Stimulated activated CD4-positive, alpha-beta T cell treated with anti-CD3 and anti-CD28 coated beads, Interleukin-2, amount 100 ng/mL, for 48 hours (primary cell): ENCODE measurements at regions not wholly inside any gene's neighbourhood (a gene's known extent, or its start where the extent isn't known, plus 50 kb on each side); places are given as distances from the start of the nearest gene placed in this dataset.

Experiments
- DNase-seq, 2 donors: peaks; one replicate each; pipeline ENCODE4 v3.0.0-alpha.2; 2020

DNA sequence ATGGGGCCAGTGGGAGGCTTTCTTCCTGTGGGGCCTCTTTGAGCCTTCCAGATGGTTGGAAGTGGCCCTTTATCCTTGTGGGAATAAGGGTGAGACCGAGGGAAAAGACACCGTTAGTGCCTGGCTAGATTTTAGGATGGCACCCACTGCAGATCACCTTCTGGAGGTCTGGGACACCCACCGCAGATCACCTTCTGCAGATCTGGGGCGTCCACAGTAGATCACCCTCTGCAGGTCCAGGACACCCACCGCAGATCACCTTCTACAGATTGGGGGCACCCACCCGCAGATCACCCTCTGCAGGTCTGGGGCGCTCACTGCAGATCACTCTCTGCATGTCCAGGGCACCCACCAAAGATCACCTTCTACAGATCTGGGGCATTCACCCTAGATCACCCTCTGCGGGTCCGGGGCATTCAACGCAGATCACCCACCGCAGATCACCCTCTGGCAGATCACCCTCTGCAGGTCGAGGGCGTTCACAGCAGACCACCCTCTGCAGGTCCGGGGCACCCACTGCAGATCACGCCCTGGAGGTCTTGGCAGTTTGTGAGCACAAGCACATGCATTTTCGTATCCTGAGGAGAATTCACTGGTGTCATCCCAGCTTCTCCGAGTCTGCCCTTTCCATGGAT is 153.4 kb upstream of the TSHZ3 start:
- DNase-seq, result no peak

DNA sequence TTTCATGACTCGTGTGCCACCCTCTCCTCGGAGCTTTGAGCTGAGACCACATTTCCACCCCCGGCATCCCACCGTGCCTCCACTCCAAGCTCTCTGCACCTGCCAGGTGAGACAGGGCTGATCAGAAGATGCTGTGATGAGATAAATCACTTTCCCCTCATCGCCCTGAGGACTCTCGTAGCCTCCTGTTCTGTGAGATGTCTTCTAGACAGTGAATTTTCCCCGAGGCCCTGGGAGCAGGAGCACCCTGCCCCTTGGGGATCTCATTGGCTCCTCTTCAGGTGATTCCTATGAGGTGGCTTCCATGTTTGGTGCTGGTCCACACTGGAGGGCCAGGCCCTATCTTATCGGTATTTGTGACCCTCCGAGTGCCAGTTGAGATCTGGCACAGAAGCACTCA is 154.0 kb upstream of the TSHZ3 start:
- no peak for DNase-seq

GRCh38 chr19:31504221-31504620 is 155.0 kb upstream of the TSHZ3 start:
- DNase-seq, result no peak

DNA sequence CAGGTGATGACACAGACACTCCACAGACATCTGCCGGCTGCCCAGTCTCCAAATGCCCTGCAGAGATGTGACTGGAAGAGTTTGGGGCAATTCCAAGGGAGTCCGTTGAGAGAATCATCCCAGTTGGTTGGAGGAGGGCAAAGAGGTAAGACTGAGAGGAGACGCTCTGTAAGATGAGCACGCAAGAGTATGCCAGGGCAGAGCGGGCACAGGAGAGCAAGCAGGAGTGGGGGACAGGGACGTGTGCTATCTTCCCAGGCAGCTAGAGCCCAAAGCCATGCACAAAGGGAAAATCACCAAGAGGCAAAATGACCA is 156.3 kb upstream of the TSHZ3 start:
- DNase-seq, result no peak

DNA sequence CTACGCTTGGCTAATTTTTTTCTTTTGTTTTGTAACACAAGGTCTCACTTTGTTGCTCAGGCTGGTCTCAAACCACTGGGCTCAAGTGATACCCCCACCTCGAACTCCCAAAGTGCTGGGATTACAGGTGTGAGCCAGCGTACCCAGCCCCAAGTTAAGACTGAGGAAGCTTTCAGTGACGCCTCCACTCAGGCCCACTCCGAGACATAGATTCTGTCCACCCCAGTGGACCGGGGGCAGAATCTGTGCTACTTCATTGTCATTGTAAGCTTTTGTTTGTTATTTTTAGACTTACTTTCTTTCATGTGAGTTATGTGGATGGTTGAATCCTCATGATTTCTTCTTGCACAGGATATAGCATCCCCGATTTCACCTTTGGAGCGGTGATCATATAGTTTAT is 156.9 kb upstream of the TSHZ3 start:
- DNase-seq, result no peak

GRCh38 chr19:31510635-31511034 is 161.4 kb upstream of the TSHZ3 start:
- DNase-seq, result no peak

DNA sequence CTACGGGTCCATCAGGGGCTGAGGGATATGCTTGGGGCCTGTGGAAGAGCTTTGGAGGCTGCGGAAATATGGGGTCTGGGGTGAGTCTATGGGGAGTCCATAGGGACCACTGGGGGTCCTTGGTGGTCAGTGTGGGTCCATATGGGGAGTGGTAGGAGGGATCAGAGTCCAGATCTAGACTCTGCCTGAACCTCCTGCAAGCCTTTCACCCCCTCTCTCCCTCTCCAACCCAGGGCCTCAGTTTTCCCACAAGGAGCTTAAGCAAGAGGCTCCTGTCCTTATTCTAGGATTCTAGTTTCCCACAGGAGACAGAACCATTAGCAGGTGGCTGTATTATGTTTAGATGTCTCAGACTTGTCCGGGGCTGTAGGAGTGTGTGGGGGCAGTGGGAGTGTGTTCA is 161.9 kb upstream of the TSHZ3 start:
- DNase-seq, result no peak

DNA sequence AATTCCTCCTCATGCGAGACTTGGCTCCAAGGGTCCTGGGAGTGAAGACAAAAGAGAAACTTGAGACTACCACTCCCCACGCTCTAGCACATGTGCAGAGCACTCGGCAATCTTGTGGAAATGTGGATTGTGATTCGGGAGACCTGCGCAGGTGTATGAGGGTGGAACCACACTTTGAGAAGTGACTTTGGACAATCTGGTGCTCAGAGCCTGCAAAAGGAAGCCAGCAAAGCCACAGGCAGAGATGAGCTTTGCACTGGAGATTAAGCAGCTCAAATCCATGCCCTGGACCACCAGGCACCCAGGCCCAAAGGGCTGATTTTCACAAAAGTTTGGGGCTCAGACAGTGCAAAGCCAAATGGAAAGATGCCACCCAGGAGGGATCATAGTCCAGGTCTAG is 162.5 kb upstream of the TSHZ3 start:
- DNase-seq, result no peak

DNA sequence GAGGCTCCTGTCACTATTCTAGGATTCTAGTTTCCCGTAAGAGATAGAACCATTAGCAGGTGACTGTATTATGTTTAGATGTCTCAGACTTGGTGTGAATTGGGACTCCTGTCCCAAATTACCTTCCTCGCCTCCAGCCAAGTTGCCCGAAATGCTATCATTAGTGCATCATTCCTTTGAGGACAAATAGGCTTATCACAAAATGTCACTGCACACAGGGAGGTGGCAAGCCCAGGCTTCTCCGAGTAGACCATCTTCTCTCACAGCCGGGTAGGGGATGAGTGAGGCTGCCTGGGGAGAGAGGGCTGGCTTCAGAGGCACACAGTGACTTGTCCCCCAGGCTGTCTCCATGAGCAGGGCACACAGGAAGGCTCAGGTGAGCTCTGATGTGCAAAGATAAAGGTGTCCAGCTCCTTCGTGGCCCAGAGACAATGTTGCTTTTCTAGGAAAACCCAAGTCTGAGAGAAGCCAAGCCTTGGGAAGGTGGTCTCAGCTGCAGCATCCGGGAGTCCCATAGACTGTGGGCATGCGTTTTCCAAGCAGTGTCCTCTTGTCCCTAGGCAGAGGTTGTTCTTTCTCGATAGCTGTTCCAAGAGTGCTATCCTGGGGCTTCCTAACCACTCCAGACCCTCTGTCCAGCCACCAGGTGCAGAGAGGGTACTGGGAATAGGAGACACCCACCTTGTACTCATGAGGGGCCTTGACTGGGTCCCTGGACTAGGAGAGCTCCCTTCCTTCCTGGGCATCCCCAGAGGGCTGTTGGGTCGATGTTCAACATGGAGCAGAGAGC is 163.1 kb upstream of the TSHZ3 start:
- no peak for DNase-seq

DNA sequence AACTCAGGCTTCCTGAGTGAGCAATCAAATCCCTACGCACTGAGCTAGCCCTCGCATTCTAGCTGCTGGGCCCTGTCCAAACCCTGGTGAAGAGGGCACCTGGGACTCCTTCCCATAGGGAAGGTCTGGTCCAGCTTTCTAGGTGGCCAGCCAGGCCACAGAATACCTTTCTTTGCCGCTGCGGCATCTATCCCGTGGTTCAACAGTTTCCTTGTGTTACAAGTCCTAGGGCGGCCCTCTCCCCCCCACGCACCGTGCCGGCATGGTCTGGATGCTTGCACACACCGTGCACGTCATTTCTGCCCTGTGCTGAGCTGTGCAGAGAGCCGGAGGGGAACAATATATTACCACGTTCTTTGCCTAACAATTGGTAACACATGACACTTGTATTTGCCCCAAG is 164.6 kb upstream of the TSHZ3 start:
- DNase-seq, result no peak

DNA sequence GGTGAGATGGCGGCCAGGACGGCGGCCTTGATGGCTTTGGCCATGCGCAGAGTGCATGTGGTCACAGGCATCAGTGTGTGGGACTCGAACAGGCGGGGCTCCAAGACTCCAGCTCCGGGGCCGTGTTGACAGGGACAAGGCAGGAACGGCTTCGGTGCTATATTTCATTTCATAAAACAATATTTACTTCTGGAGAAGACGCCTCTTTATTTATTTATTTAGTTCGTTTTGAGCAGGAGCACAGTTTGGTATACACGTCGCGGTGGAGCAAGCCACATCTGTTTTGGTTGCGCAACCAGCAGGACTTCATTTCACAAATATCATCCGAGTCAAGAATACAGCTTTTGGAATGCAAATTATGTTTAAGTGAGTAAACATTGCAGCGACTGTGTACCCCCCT is 166.7 kb upstream of the TSHZ3 start:
- no peak for DNase-seq

DNA sequence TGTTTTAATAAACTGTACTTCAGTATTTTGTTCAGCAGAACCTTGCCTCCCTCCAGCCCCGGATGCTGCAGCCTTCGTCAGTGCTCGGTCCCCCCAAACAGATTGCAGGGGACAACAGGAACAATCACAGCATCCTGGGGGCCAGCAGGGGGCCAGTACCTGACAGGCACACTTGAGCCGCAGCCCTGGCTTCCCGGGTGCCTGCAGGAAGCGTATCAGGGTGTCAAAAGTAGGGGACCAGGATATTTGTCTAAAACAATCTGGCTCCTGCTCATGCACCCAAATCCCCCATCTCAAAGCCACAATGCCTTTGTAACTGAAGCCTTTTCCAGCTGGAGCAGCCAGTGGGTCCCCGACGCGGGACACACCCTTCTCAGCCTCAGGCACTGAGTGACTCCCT is 167.5 kb upstream of the TSHZ3 start:
- no peak for DNase-seq

GRCh38 chr19:31517224-31518180 is 168.3 kb upstream of the TSHZ3 start:
- no peak for DNase-seq

- no peak for DNase-seq
Measured at GRCh38 chr19:31518216-31519020, 169.2 kb upstream of the TSHZ3 start.

DNA sequence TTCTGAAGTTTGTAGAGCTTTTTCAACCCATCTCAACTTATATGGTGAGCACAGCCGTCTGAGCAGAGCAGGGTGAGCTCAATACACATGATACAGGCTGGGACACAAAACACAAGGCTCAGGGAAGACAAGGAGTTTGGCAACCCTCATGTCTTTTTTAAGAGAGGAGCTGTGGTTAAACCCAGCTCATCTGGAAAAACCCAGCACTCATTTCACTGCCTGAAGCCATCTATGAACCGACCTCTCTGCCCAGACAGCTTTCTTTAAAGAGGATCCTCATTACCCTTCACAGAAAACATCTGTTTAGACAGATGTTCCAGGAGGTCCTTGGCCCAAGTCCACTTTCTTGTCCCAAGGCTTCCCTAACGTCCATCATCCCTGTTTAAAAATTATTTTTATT is 170.0 kb upstream of the TSHZ3 start:
- DNase-seq, result no peak

- DNase-seq, result no peak
Measured at GRCh38 chr19:31519908-31520307, 170.7 kb upstream of the TSHZ3 start.

DNA sequence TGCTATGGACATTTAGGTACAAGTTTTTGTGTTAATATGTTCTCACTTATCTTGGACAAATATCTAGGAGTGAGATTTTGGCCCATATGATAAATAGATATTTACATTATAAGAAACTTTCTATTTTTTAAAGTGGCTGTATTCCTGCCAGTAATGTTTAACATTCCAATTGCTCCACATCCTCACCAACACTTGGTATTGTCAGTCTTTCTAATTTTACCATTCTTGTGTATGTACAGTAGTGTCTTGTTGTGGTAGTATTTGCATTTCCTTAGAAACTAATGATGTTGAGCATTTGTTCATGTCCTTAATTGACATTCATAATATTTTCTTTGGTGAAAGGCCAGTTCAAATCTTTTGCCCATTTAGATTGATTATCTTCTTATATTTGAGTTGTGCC is 171.4 kb upstream of the TSHZ3 start:
- DNase-seq, result no peak

GRCh38 chr19:31525610-31526147 is 176.4 kb upstream of the TSHZ3 start:
- DNase-seq, result no peak

- DNase-seq, result no peak
Measured at GRCh38 chr19:31527443-31527842, 178.2 kb upstream of the TSHZ3 start.

GRCh38 chr19:31528261-31528660 is 179.0 kb upstream of the TSHZ3 start:
- no peak for DNase-seq

- DNase-seq, result no peak
Measured at GRCh38 chr19:31529121-31529520, 179.9 kb upstream of the TSHZ3 start.

GRCh38 chr19:31530781-31531180 is 181.5 kb upstream of the TSHZ3 start:
- no peak for DNase-seq

GRCh38 chr19:31531326-31531725 is 182.1 kb upstream of the TSHZ3 start:
- DNase-seq, result no peak
